Liver (tissue), 3 donors: ENCODE measurements at regions not wholly inside any gene's neighbourhood (a gene's known extent, or its start where the extent isn't known, plus 50 kb on each side); places are given as distances from the start of the nearest gene placed in this dataset.

Source experiments
- CTCF ChIP-seq: fragments of 150-350 bp; IDR thresholded peaks from 2 replicates; pipeline ENCODE4 v1.5.1; 2017; ENCODE audit warnings: improper control_type of control experiment, low read depth, low read length; ENCODE audit not compliant: missing input control
- HNF4A ChIP-seq, 2 donors: conservative IDR thresholded peaks; 2 replicates each; pipeline ENCODE4 v1.6.1; 2016; ENCODE audit warnings: antibody characterized with exemption in 2 of 2, mild to moderate bottlenecking in 2 of 2
- HNF4G ChIP-seq: IDR thresholded peaks from 2 replicates; pipeline ENCODE4 v1.6.1; 2016; ENCODE audit warnings: antibody characterized with exemption
- MAX ChIP-seq: IDR thresholded peaks from 2 replicates; pipeline ENCODE4 v1.6.1; 2016; ENCODE audit warnings: antibody characterized with exemption
- RAD21 ChIP-seq, 2 donors: IDR thresholded peaks; 2 replicates each; pipeline ENCODE4 v1.6.1; 2016; ENCODE audit warnings: antibody characterized with exemption in 2 of 2, mild to moderate bottlenecking in 2 of 2
- YY1 ChIP-seq: IDR thresholded peaks from 2 replicates; pipeline ENCODE4 v1.6.1; 2016; ENCODE audit warnings: antibody characterized with exemption, mild to moderate bottlenecking
- TF ChIP-seq, protein P1 (sequence below): IDR thresholded peaks from 2 replicates; pipeline ENCODE4 v1.6.1; 2016; ENCODE audit warnings: antibody characterized with exemption, mild to moderate bottlenecking
- donor health status: healthy.
- donor health status: healthy.

DNA sequence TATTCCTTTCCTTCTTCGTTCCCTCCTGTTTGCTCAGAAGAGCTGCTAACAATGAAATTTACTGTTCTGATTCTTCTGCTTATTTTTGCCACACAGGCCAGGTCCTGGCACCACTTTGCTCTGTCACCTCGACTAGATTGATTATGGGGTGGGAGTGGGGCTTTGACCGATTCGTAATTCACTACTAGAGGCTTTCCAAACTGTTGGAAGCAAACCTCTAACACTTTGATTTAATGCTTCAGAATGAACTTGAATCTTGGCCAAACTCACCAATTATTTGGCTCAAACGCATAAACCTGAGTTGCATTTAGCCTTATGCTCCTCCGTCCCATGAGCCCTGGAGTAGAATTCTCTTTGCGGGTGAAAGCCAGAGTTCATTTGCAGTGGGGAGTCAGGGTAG lies 476.2 kb upstream of the FZD8 start:
- no peak for TF ChIP-seq CTCF
- TF ChIP-seq RAD21 (IDR thresholded peaks at IDR 0.05), result no peak
- no peak for TF ChIP-seq YY1
- TF ChIP-seq MAX, result no peak
- TF ChIP-seq HNF4A (conservative IDR thresholded peaks at IDR 0.05), result no peak
- TF ChIP-seq, protein P1, sequence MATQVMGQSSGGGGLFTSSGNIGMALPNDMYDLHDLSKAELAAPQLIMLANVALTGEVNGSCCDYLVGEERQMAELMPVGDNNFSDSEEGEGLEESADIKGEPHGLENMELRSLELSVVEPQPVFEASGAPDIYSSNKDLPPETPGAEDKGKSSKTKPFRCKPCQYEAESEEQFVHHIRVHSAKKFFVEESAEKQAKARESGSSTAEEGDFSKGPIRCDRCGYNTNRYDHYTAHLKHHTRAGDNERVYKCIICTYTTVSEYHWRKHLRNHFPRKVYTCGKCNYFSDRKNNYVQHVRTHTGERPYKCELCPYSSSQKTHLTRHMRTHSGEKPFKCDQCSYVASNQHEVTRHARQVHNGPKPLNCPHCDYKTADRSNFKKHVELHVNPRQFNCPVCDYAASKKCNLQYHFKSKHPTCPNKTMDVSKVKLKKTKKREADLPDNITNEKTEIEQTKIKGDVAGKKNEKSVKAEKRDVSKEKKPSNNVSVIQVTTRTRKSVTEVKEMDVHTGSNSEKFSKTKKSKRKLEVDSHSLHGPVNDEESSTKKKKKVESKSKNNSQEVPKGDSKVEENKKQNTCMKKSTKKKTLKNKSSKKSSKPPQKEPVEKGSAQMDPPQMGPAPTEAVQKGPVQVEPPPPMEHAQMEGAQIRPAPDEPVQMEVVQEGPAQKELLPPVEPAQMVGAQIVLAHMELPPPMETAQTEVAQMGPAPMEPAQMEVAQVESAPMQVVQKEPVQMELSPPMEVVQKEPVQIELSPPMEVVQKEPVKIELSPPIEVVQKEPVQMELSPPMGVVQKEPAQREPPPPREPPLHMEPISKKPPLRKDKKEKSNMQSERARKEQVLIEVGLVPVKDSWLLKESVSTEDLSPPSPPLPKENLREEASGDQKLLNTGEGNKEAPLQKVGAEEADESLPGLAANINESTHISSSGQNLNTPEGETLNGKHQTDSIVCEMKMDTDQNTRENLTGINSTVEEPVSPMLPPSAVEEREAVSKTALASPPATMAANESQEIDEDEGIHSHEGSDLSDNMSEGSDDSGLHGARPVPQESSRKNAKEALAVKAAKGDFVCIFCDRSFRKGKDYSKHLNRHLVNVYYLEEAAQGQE, result no peak
- no peak for TF ChIP-seq HNF4G
